OCI-LY3 (cell line): ENCODE measurements at regions not wholly inside any gene's neighbourhood (a gene's known extent, or its start where the extent isn't known, plus 50 kb on each side); places are given as distances from the start of the nearest gene placed in this dataset.

ENCODE experiments used
- EZH2phosphoT487 ChIP-seq: fragments of 200-600 bp; shearing (Covaris generic); IDR thresholded peaks from 2 replicates; pipeline ENCODE4 v1.6.1; 2018; ENCODE audit warnings: antibody characterized with exemption, mixed run types, low read depth
- TF ChIP-seq, protein P1 (sequence below): fragments of 200-600, 300-600 bp; sonication (generic); IDR thresholded peaks from 2 replicates; pipeline ENCODE4 v1.5.1; 2014; ENCODE audit warnings: antibody characterized with exemption, low read length, low read depth

DNA sequence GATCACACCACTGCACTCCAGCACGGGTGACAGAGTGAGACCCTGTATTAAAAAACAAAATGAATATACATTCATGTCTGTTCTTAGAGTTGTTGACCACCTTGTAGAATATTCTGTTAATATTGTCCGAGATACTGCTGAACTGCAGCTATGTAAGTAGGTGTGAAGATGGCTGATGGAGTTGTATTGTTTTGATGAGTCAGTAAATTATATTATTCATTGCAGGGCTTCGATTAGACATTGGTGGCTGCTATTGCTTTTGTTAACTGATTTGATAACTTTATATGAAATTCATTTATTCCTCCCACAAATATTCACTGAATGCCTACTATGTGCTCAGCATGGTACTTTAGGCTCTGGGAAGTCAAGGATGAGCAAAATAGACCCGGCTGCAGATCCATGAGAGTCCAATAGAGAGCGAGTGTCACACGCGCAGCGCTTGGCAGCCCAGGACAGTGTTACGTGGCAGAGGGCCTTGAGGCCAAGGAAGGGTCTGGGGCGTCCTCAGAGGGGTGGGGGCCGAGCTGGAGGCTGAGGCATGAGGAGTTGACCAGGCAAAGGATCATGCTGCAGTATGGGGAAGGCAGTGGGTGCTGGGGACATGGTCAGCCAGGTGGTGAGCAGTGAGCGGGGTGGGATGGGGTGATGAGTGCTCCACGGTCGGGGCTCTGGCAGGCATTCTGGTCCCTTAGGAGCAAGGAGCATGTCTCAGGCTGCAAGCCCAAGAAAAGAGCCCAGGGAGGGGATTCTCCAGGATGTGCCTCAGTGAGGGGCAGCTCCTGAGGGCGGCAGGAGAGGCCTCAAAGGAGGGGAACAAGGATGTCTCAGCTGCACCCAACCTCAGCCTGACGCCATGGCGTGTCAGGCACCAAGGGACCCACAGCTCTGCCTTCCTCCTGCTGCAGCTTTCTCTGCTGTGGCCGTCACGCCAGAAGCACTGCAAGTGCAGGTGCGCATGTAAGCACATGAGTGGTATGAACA is 243.5 kb downstream of the GADD45G start:
- TF ChIP-seq, protein P1, sequence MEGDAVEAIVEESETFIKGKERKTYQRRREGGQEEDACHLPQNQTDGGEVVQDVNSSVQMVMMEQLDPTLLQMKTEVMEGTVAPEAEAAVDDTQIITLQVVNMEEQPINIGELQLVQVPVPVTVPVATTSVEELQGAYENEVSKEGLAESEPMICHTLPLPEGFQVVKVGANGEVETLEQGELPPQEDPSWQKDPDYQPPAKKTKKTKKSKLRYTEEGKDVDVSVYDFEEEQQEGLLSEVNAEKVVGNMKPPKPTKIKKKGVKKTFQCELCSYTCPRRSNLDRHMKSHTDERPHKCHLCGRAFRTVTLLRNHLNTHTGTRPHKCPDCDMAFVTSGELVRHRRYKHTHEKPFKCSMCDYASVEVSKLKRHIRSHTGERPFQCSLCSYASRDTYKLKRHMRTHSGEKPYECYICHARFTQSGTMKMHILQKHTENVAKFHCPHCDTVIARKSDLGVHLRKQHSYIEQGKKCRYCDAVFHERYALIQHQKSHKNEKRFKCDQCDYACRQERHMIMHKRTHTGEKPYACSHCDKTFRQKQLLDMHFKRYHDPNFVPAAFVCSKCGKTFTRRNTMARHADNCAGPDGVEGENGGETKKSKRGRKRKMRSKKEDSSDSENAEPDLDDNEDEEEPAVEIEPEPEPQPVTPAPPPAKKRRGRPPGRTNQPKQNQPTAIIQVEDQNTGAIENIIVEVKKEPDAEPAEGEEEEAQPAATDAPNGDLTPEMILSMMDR: no peak
- TF ChIP-seq EZH2phosphoT487: no peak
